ENCODE measurements at regions not wholly inside any gene's neighbourhood (a gene's known extent, or its start where the extent isn't known, plus 50 kb on each side); places are given as distances from the start of the nearest gene placed in this dataset.

GRCh38 chr21:31803039-31804007, 69.5 kb upstream of the HUNK start:
- Histone ChIP-seq H3K9me2 (replicated peaks; ENCODE audit: control insufficient read depth, low read length) (no peaks in the 10 kb centered on the region), H3K36me3 (ENCODE audit: control insufficient read depth, low read length) (no peaks in the 10 kb centered on the region), H3F3A (ENCODE audit: control insufficient read depth, insufficient read depth) (no peaks in the 10 kb centered on the region), H3K4me3 (ENCODE audit: low read length) (no peak overlapping the region), H3K27me3 (ENCODE audit: control insufficient read depth, low read length) (no peaks in the 10 kb centered on the region), H4K20me1 (ENCODE audit: control insufficient read depth, insufficient read depth, low read depth, low read length) (no peaks in the 10 kb centered on the region), H3K4me1 (ENCODE audit: control insufficient read depth, low read length) (peaks cover 15% of the 10 kb centered on the region), H3K79me2 (ENCODE audit: control insufficient read depth, low read length) (no peaks in the 10 kb centered on the region), H3K4me2 (ENCODE audit: low read length) (no peak overlapping the region), H3K27ac (ENCODE audit: low read depth, low read length) (no peak overlapping the region), H3K9me3 (ENCODE audit: control insufficient read depth, insufficient read depth, low read length) (no peaks in the 10 kb centered on the region)
- TF ChIP-seq CTCF (IDR thresholded peaks at IDR 0.05; ENCODE audit: low read depth, low read length, poor library complexity, severe bottlenecking) (no peak), EZH2phosphoT487 (IDR thresholded peaks at IDR 0.05; ENCODE audit: borderline replicate concordance, low read length) (no peak)

- Histone ChIP-seq H3K79me2 (ENCODE audit: control insufficient read depth, low read length) (no peaks in the 10 kb centered on the region), H3K27ac (ENCODE audit: low read depth, low read length) (no peak overlapping the region), H3K27me3 (ENCODE audit: control insufficient read depth, low read length) (no peaks in the 10 kb centered on the region), H3K9me3 (ENCODE audit: control insufficient read depth, insufficient read depth, low read length) (no peaks in the 10 kb centered on the region), H3F3A (ENCODE audit: control insufficient read depth, insufficient read depth) (no peaks in the 10 kb centered on the region), H3K9me2 (replicated peaks; ENCODE audit: control insufficient read depth, low read length) (no peaks in the 10 kb centered on the region), H3K4me3 (ENCODE audit: low read length) (no peak overlapping the region), H3K4me1 (ENCODE audit: control insufficient read depth, low read length) (peaks cover 15% of the 10 kb centered on the region), H4K20me1 (ENCODE audit: control insufficient read depth, insufficient read depth, low read depth, low read length) (no peaks in the 10 kb centered on the region), H3K4me2 (ENCODE audit: low read length) (no peak overlapping the region), H3K36me3 (ENCODE audit: control insufficient read depth, low read length) (no peaks in the 10 kb centered on the region)
- TF ChIP-seq EZH2phosphoT487 (IDR thresholded peaks at IDR 0.05; ENCODE audit: borderline replicate concordance, low read length) (no peak), CTCF (IDR thresholded peaks at IDR 0.05; ENCODE audit: low read depth, low read length, poor library complexity, severe bottlenecking) (no peak)
These were observed 70.4 kb upstream of the SCAF4 start for GRCh38 chr21:31802331-31802730.

GRCh38 chr21:31801551-31802219, 69.8 kb upstream of the SCAF4 start:
- no peaks in the 10 kb centered on the region for H3F3A ChIP-seq (ENCODE audit: control insufficient read depth, insufficient read depth)
- no peak overlapping the region for H3K4me2 ChIP-seq (ENCODE audit: low read length)
- H3K27ac ChIP-seq (ENCODE audit: low read depth, low read length): no peak overlapping the region
- H4K20me1 ChIP-seq (ENCODE audit: control insufficient read depth, insufficient read depth, low read depth, low read length): no peaks in the 10 kb centered on the region
- H3K4me1 ChIP-seq (ENCODE audit: control insufficient read depth, low read length): peaks cover 15% of the 10 kb centered on the region
- no peaks in the 10 kb centered on the region for H3K27me3 ChIP-seq (ENCODE audit: control insufficient read depth, low read length)
- H3K79me2 ChIP-seq (ENCODE audit: control insufficient read depth, low read length): no peaks in the 10 kb centered on the region
- no peak overlapping the region for H3K4me3 ChIP-seq (ENCODE audit: low read length)
- no peaks in the 10 kb centered on the region for H3K9me3 ChIP-seq (ENCODE audit: control insufficient read depth, insufficient read depth, low read length)
- H3K36me3 ChIP-seq (ENCODE audit: control insufficient read depth, low read length): no peaks in the 10 kb centered on the region
- no peak for TF ChIP-seq CTCF (IDR thresholded peaks at IDR 0.05; ENCODE audit: low read depth, low read length, poor library complexity, severe bottlenecking)
- TF ChIP-seq EZH2phosphoT487 (IDR thresholded peaks at IDR 0.05; ENCODE audit: borderline replicate concordance, low read length): no peak
- H3K9me2 ChIP-seq (replicated peaks; ENCODE audit: control insufficient read depth, low read length): no peaks in the 10 kb centered on the region

Measured in DOHH2 (cell line).